Lower leg skin (tissue), 3 donors: ENCODE measurements at regions not wholly inside any gene's neighbourhood (a gene's known extent, or its start where the extent isn't known, plus 50 kb on each side); places are given as distances from the start of the nearest gene placed in this dataset.

Source experiments
- CTCF ChIP-seq, 3 donors: fragments of 450-650 bp; IDR thresholded peaks; one replicate each; pipeline ENCODE4 v1.5.1; 2016; ENCODE audit warnings: antibody characterized with exemption in 3 of 3, mild to moderate bottlenecking in 3 of 3, moderate library complexity in 2 of 3
- POLR2A ChIP-seq, 2 donors: fragments of 450-650 bp; IDR thresholded peaks; one replicate each; pipeline ENCODE4 v1.6.1; 2016 to 2017; ENCODE audit warnings: antibody characterized with exemption in 2 of 2, mild to moderate bottlenecking in 1 of 2, moderate library complexity in 1 of 2

GRCh38 chr12:125469683-125470082, 404.4 kb downstream of the AACS start:
- TF ChIP-seq CTCF (IDR thresholded peaks at IDR 0.05) (no peak), POLR2A (IDR thresholded peaks at IDR 0.05) (no peak)
